GM12874 (cell line): ENCODE measurements at regions not wholly inside any gene's neighbourhood (a gene's known extent, or its start where the extent isn't known, plus 50 kb on each side); places are given as distances from the start of the nearest gene placed in this dataset.

Experiments used
- CTCF ChIP-seq: IDR thresholded peaks from 2 replicates; pipeline ENCODE4 v1.5.1; 2011; ENCODE audit warnings: low read depth, mild to moderate bottlenecking, control low read depth, low read length, moderate library complexity; ENCODE audit not compliant: insufficient read depth

GRCh38 chr16:9546438-9546786 is 455.0 kb downstream of the HAPSTR1 start:
- no peak for TF ChIP-seq CTCF

- no peak for TF ChIP-seq CTCF
Observed at GRCh38 chr16:9549487-9549886, 458.0 kb downstream of the HAPSTR1 start.

GRCh38 chr16:9555051-9555450 is 463.6 kb downstream of the HAPSTR1 start:
- no peak for TF ChIP-seq CTCF

- TF ChIP-seq CTCF = no peak
Observed at GRCh38 chr16:9556949-9557665, 465.7 kb downstream of the HAPSTR1 start.

- no peak for TF ChIP-seq CTCF
Observed at GRCh38 chr16:9557713-9558112, 466.3 kb downstream of the HAPSTR1 start.

GRCh38 chr16:9566099-9566498 is 474.7 kb downstream of the HAPSTR1 start:
- TF ChIP-seq CTCF = no peak

GRCh38 chr16:9567666-9568065 is 476.2 kb downstream of the HAPSTR1 start:
- no peak for TF ChIP-seq CTCF
